GM12878 (cell line): ENCODE measurements at regions not wholly inside any gene's neighbourhood (a gene's known extent, or its start where the extent isn't known, plus 50 kb on each side); places are given as distances from the start of the nearest gene placed in this dataset.

Experiments
- BHLHE40 ChIP-seq, 2 experiments: fragments of 450-650 bp in 1 of 2; IDR thresholded peaks; 2 replicates each; pipeline ENCODE4 v1.6.1; 2011 to 2017; ENCODE audit warnings: low read depth in 2 of 2, borderline replicate concordance in 1 of 2, improper control_type of control experiment in 1 of 2, low read length in 1 of 2, mild to moderate bottlenecking in 1 of 2
- BRCA1 ChIP-seq: IDR thresholded peaks from 2 replicates; pipeline ENCODE4 v1.6.1; 2011; ENCODE audit warnings: low read depth, low read length, improper control_type of control experiment
- ETV6 ChIP-seq, 2 experiments: fragments of 450-650 bp in 1 of 2; IDR thresholded peaks in 1 of 2; conservative IDR thresholded peaks in 1 of 2; 2 replicates each; pipeline ENCODE4 v1.6.1; 2014; ENCODE audit warnings: antibody characterized with exemption in 1 of 2, borderline replicate concordance in 1 of 2, low read depth in 1 of 2, mild to moderate bottlenecking in 1 of 2, moderate library complexity in 1 of 2
- SMC3 ChIP-seq: IDR thresholded peaks from 2 replicates; pipeline ENCODE4 v1.6.1; 2011; ENCODE audit warnings: low read length, improper control_type of control experiment, borderline replicate concordance
- USF2 ChIP-seq: IDR thresholded peaks from 2 replicates; pipeline ENCODE4 v1.6.1; 2011; ENCODE audit warnings: low read depth, low read length, improper control_type of control experiment, borderline replicate concordance
- ZBTB33 ChIP-seq: fragments of 450-650 bp; IDR thresholded peaks from 2 replicates; pipeline ENCODE4 v1.6.1; 2017; ENCODE audit warnings: mild to moderate bottlenecking
- TF ChIP-seq, protein P1 (sequence below): IDR thresholded peaks from 2 replicates; pipeline ENCODE4 v1.6.1; 2012; ENCODE audit warnings: low read depth, low read length, improper control_type of control experiment

DNA sequence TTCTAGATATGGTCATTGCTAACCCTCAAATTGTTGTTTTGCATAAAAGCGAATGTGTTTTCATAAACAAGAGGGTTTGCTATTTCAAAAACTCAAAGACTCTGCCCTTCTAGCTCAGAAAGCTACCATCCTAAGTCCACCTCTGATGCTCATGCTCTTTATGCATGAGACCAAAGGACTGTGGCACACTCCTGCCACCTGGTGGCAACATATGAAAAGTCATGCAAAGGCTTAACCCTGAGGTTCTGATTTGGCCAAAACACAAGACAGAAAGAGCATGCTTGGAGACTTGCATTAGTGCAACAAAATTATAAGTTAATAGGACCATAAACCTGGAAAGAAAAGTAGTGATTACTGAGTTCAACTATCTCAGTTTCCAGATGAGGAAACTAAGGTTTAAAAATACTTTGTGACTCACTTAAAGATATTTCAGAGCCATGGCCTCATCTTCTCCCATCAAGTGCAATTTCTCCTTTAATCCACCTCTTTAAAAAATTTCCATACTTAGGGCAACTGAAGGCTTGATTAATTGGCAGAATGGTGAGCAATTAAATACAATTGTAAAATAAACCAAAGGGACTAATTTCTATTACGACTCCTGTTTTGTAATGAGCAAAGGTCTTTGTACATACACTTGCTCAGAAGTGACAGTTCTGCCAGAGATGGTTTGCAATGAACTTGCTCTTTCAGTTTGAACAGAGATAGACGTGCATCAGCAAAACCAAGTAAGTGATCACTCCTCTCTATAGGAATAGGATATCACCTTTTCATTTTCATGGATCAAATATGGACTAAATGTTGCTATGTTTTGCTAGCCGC lies 110.7 kb upstream of the RAD23B start:
- no peak for TF ChIP-seq BRCA1
- TF ChIP-seq ZBTB33: no peak
- peak; percentile 94 for TF ChIP-seq SMC3
- TF ChIP-seq, protein P1, sequence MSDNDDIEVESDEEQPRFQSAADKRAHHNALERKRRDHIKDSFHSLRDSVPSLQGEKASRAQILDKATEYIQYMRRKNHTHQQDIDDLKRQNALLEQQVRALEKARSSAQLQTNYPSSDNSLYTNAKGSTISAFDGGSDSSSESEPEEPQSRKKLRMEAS: no peak; the same call in 1 of the 2 replicates
- TF ChIP-seq ETV6 (conservative IDR thresholded peaks at IDR 0.05 in 1 of 2, IDR thresholded peaks at IDR 0.05 in 1 of 2; ENCODE audit: borderline replicate concordance in 1 of 2, low read depth in 1 of 2): no peak
- no peak; a peak in 1 of 4 replicates for TF ChIP-seq BHLHE40 (IDR thresholded peaks at IDR 0.05; ENCODE audit: borderline replicate concordance in 1 of 2, low read depth in 2 of 2, low read length in 1 of 2)
- no peak for TF ChIP-seq USF2
